Fibroblast of lung (primary cell): ENCODE measurements at regions not wholly inside any gene's neighbourhood (a gene's known extent, or its start where the extent isn't known, plus 50 kb on each side); places are given as distances from the start of the nearest gene placed in this dataset.
A peak's percentile ranks its signal among the peaks of the same experiment; 100 is the strongest.

Source experiments
- DNase-seq, 2 donors: peaks; one replicate each; pipeline versions ENCODE4 v3.0.0 to v3.0.0-alpha.2; 2010; ENCODE audit warnings: low read depth in 2 of 2
- H2AFZ ChIP-seq: 2 replicates; pipeline ENCODE4 v1.5.1; 2012; ENCODE audit warnings: low read length, control low read depth, inconsistent platforms
- H3K27ac ChIP-seq: 2 replicates; pipeline ENCODE4 v1.5.1; 2011; ENCODE audit warnings: low read length, control low read depth; ENCODE audit not compliant: insufficient read depth
- H3K27me3 ChIP-seq: 2 replicates; pipeline ENCODE4 v1.5.1; 2011; ENCODE audit warnings: mild to moderate bottlenecking, low read length; ENCODE audit not compliant: control insufficient read depth, insufficient read depth
- H3K36me3 ChIP-seq: 2 replicates; pipeline ENCODE4 v1.5.1; 2011; ENCODE audit warnings: low read length; ENCODE audit not compliant: control insufficient read depth, insufficient read depth
- H3K4me1 ChIP-seq: 2 replicates; pipeline ENCODE4 v1.5.1; 2011; ENCODE audit warnings: low read length; ENCODE audit not compliant: control insufficient read depth, insufficient read depth; ENCODE audit errors: extremely low read depth
- H3K4me2 ChIP-seq: 2 replicates; pipeline ENCODE4 v1.5.1; 2011; ENCODE audit warnings: low read length, control low read depth; ENCODE audit not compliant: insufficient read depth; ENCODE audit errors: extremely low read depth
- H3K4me3 ChIP-seq, 4 experiments: fragments of 200-600 bp in 1 of 4; sonication (generic) in 1 of 4; replicated peaks in 1 of 4; 2 replicates each; pipeline ENCODE4 v1.5.1; 2011 to 2016; ENCODE audit warnings: low read length in 4 of 4, low read depth in 3 of 4, mild to moderate bottlenecking in 3 of 4, control low read depth in 2 of 4, inconsistent platforms in 1 of 4, mixed read lengths in 1 of 4; ENCODE audit not compliant: insufficient read depth in 1 of 4; ENCODE audit errors: control extremely low read depth in 1 of 4
- H3K79me2 ChIP-seq: 2 replicates; pipeline ENCODE4 v1.5.1; 2012; ENCODE audit warnings: mild to moderate bottlenecking, low read length, inconsistent platforms; ENCODE audit not compliant: control insufficient read depth, insufficient read depth
- H3K9ac ChIP-seq: 2 replicates; pipeline ENCODE4 v1.5.1; 2011; ENCODE audit warnings: mild to moderate bottlenecking, low read length, control low read depth; ENCODE audit not compliant: insufficient read depth
- H3K9me3 ChIP-seq: 2 replicates; pipeline ENCODE4 v1.5.1; 2012; ENCODE audit warnings: low read depth, low read length; ENCODE audit not compliant: control insufficient read depth, insufficient read depth
- H4K20me1 ChIP-seq: 2 replicates; pipeline ENCODE4 v1.5.1; 2011; ENCODE audit warnings: low read length; ENCODE audit not compliant: control insufficient read depth, insufficient read depth; ENCODE audit errors: extremely low read depth
- EZH2 ChIP-seq: IDR thresholded peaks from 2 replicates; pipeline ENCODE4 v1.5.1; 2012; ENCODE audit warnings: low read length, control low read depth, mild to moderate bottlenecking; ENCODE audit errors: missing control alignments
- TF ChIP-seq, protein P1 (sequence below), 2 donors: IDR thresholded peaks in 1 of 2; conservative IDR thresholded peaks in 1 of 2; 1 replicate in 1 of 2; 2 replicates in 1 of 2; pipeline ENCODE4 v1.5.1; 2011 to 2012; ENCODE audit warnings: low read length in 2 of 2, control low read depth in 1 of 2, inconsistent platforms in 1 of 2, low read depth in 1 of 2, mild to moderate bottlenecking in 1 of 2

- TF ChIP-seq EZH2, result no peak
- TF ChIP-seq, protein P1, sequence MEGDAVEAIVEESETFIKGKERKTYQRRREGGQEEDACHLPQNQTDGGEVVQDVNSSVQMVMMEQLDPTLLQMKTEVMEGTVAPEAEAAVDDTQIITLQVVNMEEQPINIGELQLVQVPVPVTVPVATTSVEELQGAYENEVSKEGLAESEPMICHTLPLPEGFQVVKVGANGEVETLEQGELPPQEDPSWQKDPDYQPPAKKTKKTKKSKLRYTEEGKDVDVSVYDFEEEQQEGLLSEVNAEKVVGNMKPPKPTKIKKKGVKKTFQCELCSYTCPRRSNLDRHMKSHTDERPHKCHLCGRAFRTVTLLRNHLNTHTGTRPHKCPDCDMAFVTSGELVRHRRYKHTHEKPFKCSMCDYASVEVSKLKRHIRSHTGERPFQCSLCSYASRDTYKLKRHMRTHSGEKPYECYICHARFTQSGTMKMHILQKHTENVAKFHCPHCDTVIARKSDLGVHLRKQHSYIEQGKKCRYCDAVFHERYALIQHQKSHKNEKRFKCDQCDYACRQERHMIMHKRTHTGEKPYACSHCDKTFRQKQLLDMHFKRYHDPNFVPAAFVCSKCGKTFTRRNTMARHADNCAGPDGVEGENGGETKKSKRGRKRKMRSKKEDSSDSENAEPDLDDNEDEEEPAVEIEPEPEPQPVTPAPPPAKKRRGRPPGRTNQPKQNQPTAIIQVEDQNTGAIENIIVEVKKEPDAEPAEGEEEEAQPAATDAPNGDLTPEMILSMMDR (conservative IDR thresholded peaks at IDR 0.05 in 1 of 2, IDR thresholded peaks at IDR 0.05 in 1 of 2; ENCODE audit: low read depth in 1 of 2, low read length in 2 of 2), result no peak
- no peak overlapping the region for H3K4me3 ChIP-seq
- H2AFZ ChIP-seq, result no peak overlapping the region
- no peaks in the 10 kb centered on the region for H3K27me3 ChIP-seq
- no peak overlapping the region for H3K9ac ChIP-seq
- no peaks in the 10 kb centered on the region for H3K9me3 ChIP-seq
- H3K27ac ChIP-seq, result no peak overlapping the region
- no peaks in the 10 kb centered on the region for H3K36me3 ChIP-seq
- no peaks in the 10 kb centered on the region for H4K20me1 ChIP-seq
- H3K4me1 ChIP-seq, result no peaks in the 10 kb centered on the region
- no peaks in the 10 kb centered on the region for H3K79me2 ChIP-seq
- DNase-seq, result no peak
- no peak overlapping the region for H3K4me2 ChIP-seq
Observed at GRCh38 chr4:175935016-175935661, 123.1 kb upstream of the GPM6A start.

- H3K9ac ChIP-seq, result no peak overlapping the region
- H3K36me3 ChIP-seq, result no peaks in the 10 kb centered on the region
- no peak overlapping the region for H2AFZ ChIP-seq
- no peaks in the 10 kb centered on the region for H3K79me2 ChIP-seq
- H3K4me2 ChIP-seq, result no peak overlapping the region
- DNase-seq, result no peak
- no peaks in the 10 kb centered on the region for H3K4me1 ChIP-seq
- no peak overlapping the region for H3K27ac ChIP-seq
- no peaks in the 10 kb centered on the region for H3K9me3 ChIP-seq
- H3K4me3 ChIP-seq, result no peak overlapping the region
- H3K27me3 ChIP-seq, result no peaks in the 10 kb centered on the region
- no peaks in the 10 kb centered on the region for H4K20me1 ChIP-seq
- TF ChIP-seq EZH2, result no peak
- TF ChIP-seq, protein P1 (conservative IDR thresholded peaks at IDR 0.05 in 1 of 2, IDR thresholded peaks at IDR 0.05 in 1 of 2; ENCODE audit: low read depth in 1 of 2, low read length in 2 of 2), result no peak
Observed at GRCh38 chr4:175944126-175944910, 121.3 kb upstream of the WDR17 start.

DNA sequence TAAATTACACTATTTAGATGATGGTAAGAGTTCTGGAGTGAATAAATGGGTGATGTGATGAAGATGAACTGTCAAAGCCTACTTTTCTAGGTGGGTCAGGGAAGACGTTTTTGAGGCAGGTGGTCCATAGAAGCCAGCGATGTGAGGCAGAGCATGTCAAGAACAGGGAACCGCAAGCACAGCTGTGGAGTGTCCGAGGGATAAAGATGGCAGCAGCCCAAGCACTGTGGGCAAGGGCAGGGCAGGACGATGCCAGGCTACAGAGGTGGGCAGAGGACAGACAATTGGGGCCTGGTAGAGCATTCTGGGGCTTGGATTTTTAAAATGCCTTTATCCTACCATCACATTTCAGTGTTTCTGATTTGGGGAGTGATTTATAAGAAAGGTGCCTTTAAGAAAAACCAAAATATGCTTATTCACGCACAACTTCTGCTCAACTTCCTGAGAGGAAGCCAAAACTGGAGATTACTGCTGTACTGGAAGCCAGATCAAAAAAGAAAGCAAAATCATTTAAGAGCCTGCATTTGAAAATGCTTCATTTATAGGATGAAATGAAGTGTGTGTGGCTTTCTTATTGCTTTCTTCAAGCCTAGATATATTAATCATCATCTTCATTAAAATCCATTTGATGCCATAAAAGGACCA, 119.0 kb upstream of the WDR17 start:
- no peaks in the 10 kb centered on the region for H4K20me1 ChIP-seq
- no peak overlapping the region for H3K27ac ChIP-seq
- H3K4me2 ChIP-seq, result no peak overlapping the region
- no peaks in the 10 kb centered on the region for H3K27me3 ChIP-seq
- no peak for TF ChIP-seq EZH2
- TF ChIP-seq, protein P1 (conservative IDR thresholded peaks at IDR 0.05 in 1 of 2, IDR thresholded peaks at IDR 0.05 in 1 of 2; ENCODE audit: low read depth in 1 of 2, low read length in 2 of 2), result no peak
- no peak overlapping the region for H3K4me3 ChIP-seq
- no peaks in the 10 kb centered on the region for H3K9me3 ChIP-seq
- no peaks in the 10 kb centered on the region for H3K36me3 ChIP-seq
- H3K9ac ChIP-seq, result no peak overlapping the region
- H3K79me2 ChIP-seq, result no peaks in the 10 kb centered on the region
- peak; percentile 12 to 21 for DNase-seq
- H2AFZ ChIP-seq, result peak overlapping the region; percentile 6
- H3K4me1 ChIP-seq, result no peaks in the 10 kb centered on the region
